Neural cell (in vitro differentiated cells): ENCODE measurements at regions not wholly inside any gene's neighbourhood (a gene's known extent, or its start where the extent isn't known, plus 50 kb on each side); places are given as distances from the start of the nearest gene placed in this dataset.

Source experiments
- H2AFZ ChIP-seq: fragments of 200-600, 300-800 bp; sonication (generic), shearing (Covaris generic); 2 replicates; pipeline ENCODE4 v1.6.0; 2014; ENCODE audit warnings: low read depth, mild to moderate bottlenecking, antibody characterized with exemption, low read length, moderate library complexity
- H3F3A ChIP-seq: fragments of 200-600 bp; shearing (Covaris generic); 2 replicates; pipeline ENCODE4 v1.6.1; 2016; ENCODE audit warnings: mild to moderate bottlenecking, moderate library complexity, mixed read lengths, antibody characterized with exemption, low read length; ENCODE audit not compliant: insufficient read depth, poor library complexity, severe bottlenecking
- H3K27ac ChIP-seq: fragments of 200-600, 300-800 bp; sonication (generic), shearing (Covaris generic); 2 replicates; pipeline ENCODE4 v1.5.1; 2014; ENCODE audit warnings: mild to moderate bottlenecking, low read length, moderate library complexity
- H3K27me3 ChIP-seq: fragments of 300-800, 200-600 bp; sonication (generic), shearing (Covaris generic); 2 replicates; pipeline ENCODE4 v1.6.0; 2014; ENCODE audit warnings: mild to moderate bottlenecking, low read depth, low read length, moderate library complexity; ENCODE audit not compliant: insufficient read depth
- H3K36me3 ChIP-seq: fragments of 300-800, 200-600 bp; sonication (generic), shearing (Covaris generic); 2 replicates; pipeline ENCODE4 v1.5.1; 2014; ENCODE audit warnings: mild to moderate bottlenecking, antibody characterized with exemption, low read length, moderate library complexity; ENCODE audit not compliant: insufficient read depth
- H3K4me2 ChIP-seq: fragments of 300-800, 200-600 bp; sonication (generic), shearing (Covaris generic); 2 replicates; pipeline ENCODE4 v1.6.0; 2014; ENCODE audit warnings: mild to moderate bottlenecking, low read length
- H3K4me3 ChIP-seq: fragments of 300-800, 200-600 bp; sonication (generic), shearing (Covaris generic); 2 replicates; pipeline ENCODE4 v1.5.1; 2014; ENCODE audit warnings: mild to moderate bottlenecking, low read length, moderate library complexity
- H3K79me2 ChIP-seq: fragments of 200-600 bp; shearing (Covaris generic); replicated peaks from 2 replicates; pipeline ENCODE4 v1.6.0; 2014; ENCODE audit warnings: mild to moderate bottlenecking, low read length, moderate library complexity; ENCODE audit not compliant: insufficient read depth
- H3K9ac ChIP-seq: fragments of 300-800, 200-600 bp; sonication (generic), shearing (Covaris generic); 2 replicates; pipeline ENCODE4 v1.6.1; 2016; ENCODE audit warnings: mild to moderate bottlenecking, low read length, mixed read lengths
- H3K9me2 ChIP-seq: fragments of 200-600 bp; shearing (Covaris generic); 2 replicates; pipeline ENCODE4 v1.6.1; 2016; ENCODE audit warnings: mild to moderate bottlenecking, low read length, mixed read lengths; ENCODE audit not compliant: insufficient read depth
- H3K9me3 ChIP-seq: fragments of 200-600, 300-800 bp; sonication (generic), shearing (Covaris generic); 2 replicates; pipeline ENCODE4 v1.6.1; 2016; ENCODE audit warnings: mild to moderate bottlenecking, mixed run types, low read length, moderate library complexity, mixed read lengths
- H4K20me1 ChIP-seq: fragments of 200-600 bp; shearing (Covaris generic); 2 replicates; pipeline ENCODE4 v1.6.1; 2016; ENCODE audit warnings: mild to moderate bottlenecking, mixed run types; ENCODE audit not compliant: insufficient read depth
- CTCF ChIP-seq: fragments of 450-650 bp; IDR thresholded peaks from 2 replicates; pipeline ENCODE4 v1.5.1; 2014; ENCODE audit warnings: antibody characterized with exemption, mild to moderate bottlenecking, moderate library complexity; ENCODE audit not compliant: poor library complexity, severe bottlenecking
- EP300 ChIP-seq: fragments of 450-650 bp; conservative IDR thresholded peaks from 2 replicates; pipeline ENCODE4 v1.6.1; 2014; ENCODE audit warnings: antibody characterized with exemption, mild to moderate bottlenecking, moderate library complexity; ENCODE audit not compliant: poor library complexity, severe bottlenecking
- EZH2 ChIP-seq: fragments of 200-600, 300-800 bp; shearing (Covaris generic), sonication (generic); IDR thresholded peaks from 2 replicates; pipeline ENCODE4 v1.6.1; 2014; ENCODE audit warnings: antibody characterized with exemption, low read length, borderline replicate concordance, mild to moderate bottlenecking; ENCODE audit not compliant: insufficient read depth, poor library complexity, severe bottlenecking
- MXI1 ChIP-seq: fragments of 450-650 bp; conservative IDR thresholded peaks from 2 replicates; pipeline ENCODE4 v1.6.1; 2014; ENCODE audit warnings: antibody characterized with exemption, mild to moderate bottlenecking; ENCODE audit not compliant: poor library complexity, severe bottlenecking
- POLR2AphosphoS5 ChIP-seq: IDR thresholded peaks from 2 replicates; pipeline ENCODE4 v1.6.1; 2012
- RAD21 ChIP-seq: fragments of 450-650 bp; conservative IDR thresholded peaks from 2 replicates; pipeline ENCODE4 v1.6.1; 2014; ENCODE audit warnings: antibody characterized with exemption, mild to moderate bottlenecking, moderate library complexity
- REST ChIP-seq: IDR thresholded peaks from 2 replicates; pipeline ENCODE4 v1.6.1; 2012; ENCODE audit warnings: borderline replicate concordance
- SMC3 ChIP-seq: fragments of 450-650 bp; conservative IDR thresholded peaks from 2 replicates; pipeline ENCODE4 v1.6.1; 2014; ENCODE audit warnings: antibody characterized with exemption, mild to moderate bottlenecking, moderate library complexity; ENCODE audit not compliant: poor library complexity
- TAF1 ChIP-seq: IDR thresholded peaks from 2 replicates; pipeline ENCODE4 v1.6.1; 2012; ENCODE audit warnings: low read depth

GRCh38 chr19:28076628-28077027 lies 1136.3 kb downstream of the UQCRFS1 start:
- no peaks in the 10 kb centered on the region for H3K79me2 ChIP-seq
- H3F3A ChIP-seq: no peaks in the 10 kb centered on the region
- no peaks in the 10 kb centered on the region for H4K20me1 ChIP-seq
- no peak overlapping the region for H3K27ac ChIP-seq
- H3K27me3 ChIP-seq: no peaks in the 10 kb centered on the region
- H3K4me3 ChIP-seq: no peak overlapping the region
- no peak for TF ChIP-seq REST
- TF ChIP-seq RAD21: no peak
- no peak for TF ChIP-seq EP300
- TF ChIP-seq CTCF: no peak
- no peak for TF ChIP-seq TAF1
- TF ChIP-seq SMC3: no peak
- no peak for TF ChIP-seq EZH2
- no peak for TF ChIP-seq POLR2AphosphoS5
- no peak for TF ChIP-seq MXI1
- H2AFZ ChIP-seq: no peak overlapping the region
- H3K9me3 ChIP-seq: no peaks in the 10 kb centered on the region
- H3K36me3 ChIP-seq: no peaks in the 10 kb centered on the region
- no peak overlapping the region for H3K4me2 ChIP-seq
- H3K9me2 ChIP-seq: no peaks in the 10 kb centered on the region
- H3K9ac ChIP-seq: no peak overlapping the region

GRCh38 chr19:28075229-28075628 lies 1137.7 kb downstream of the UQCRFS1 start:
- no peak for TF ChIP-seq MXI1
- no peak for TF ChIP-seq CTCF
- TF ChIP-seq EP300: no peak
- no peak for TF ChIP-seq TAF1
- no peak for TF ChIP-seq POLR2AphosphoS5
- no peak for TF ChIP-seq EZH2
- TF ChIP-seq SMC3: no peak
- TF ChIP-seq REST: no peak
- TF ChIP-seq RAD21: no peak
- H3K9me2 ChIP-seq: no peaks in the 10 kb centered on the region
- H3K27ac ChIP-seq: no peak overlapping the region
- H3K79me2 ChIP-seq: no peaks in the 10 kb centered on the region
- H3K27me3 ChIP-seq: no peaks in the 10 kb centered on the region
- no peak overlapping the region for H3K4me3 ChIP-seq
- no peaks in the 10 kb centered on the region for H3K36me3 ChIP-seq
- no peak overlapping the region for H3K9ac ChIP-seq
- H3K9me3 ChIP-seq: no peaks in the 10 kb centered on the region
- no peaks in the 10 kb centered on the region for H3F3A ChIP-seq
- no peak overlapping the region for H3K4me2 ChIP-seq
- no peak overlapping the region for H2AFZ ChIP-seq
- no peaks in the 10 kb centered on the region for H4K20me1 ChIP-seq
